HUES6 (cell line): ENCODE measurements at regions not wholly inside any gene's neighbourhood (a gene's known extent, or its start where the extent isn't known, plus 50 kb on each side); places are given as distances from the start of the nearest gene placed in this dataset.

ENCODE experiments used
- H3K27ac ChIP-seq: 2 replicates; pipeline ENCODE4 v1.7.0; 2013; ENCODE audit warnings: low read depth, mild to moderate bottlenecking, low read length, inconsistent platforms
- H3K27me3 ChIP-seq: 2 replicates; pipeline ENCODE4 v1.6.1; 2013; ENCODE audit warnings: low read length; ENCODE audit not compliant: control insufficient read depth, insufficient read depth
- H3K36me3 ChIP-seq: 2 replicates; pipeline ENCODE4 v1.6.1; 2013; ENCODE audit warnings: low read length; ENCODE audit not compliant: control insufficient read depth, insufficient read depth
- H3K4me1 ChIP-seq: 2 replicates; pipeline ENCODE4 v1.6.1; 2013; ENCODE audit warnings: low read length; ENCODE audit not compliant: control insufficient read depth, insufficient read depth
- H3K4me3 ChIP-seq: 2 replicates; pipeline ENCODE4 v1.5.1; 2013; ENCODE audit warnings: low read depth, low read length
- H3K9ac ChIP-seq: one replicate; pipeline ENCODE4 v1.6.1; 2013; ENCODE audit warnings: mild to moderate bottlenecking, low read length
- H3K9me3 ChIP-seq: 2 replicates; pipeline ENCODE4 v1.6.1; 2013; ENCODE audit warnings: low read depth, low read length; ENCODE audit not compliant: control insufficient read depth, insufficient read depth

DNA sequence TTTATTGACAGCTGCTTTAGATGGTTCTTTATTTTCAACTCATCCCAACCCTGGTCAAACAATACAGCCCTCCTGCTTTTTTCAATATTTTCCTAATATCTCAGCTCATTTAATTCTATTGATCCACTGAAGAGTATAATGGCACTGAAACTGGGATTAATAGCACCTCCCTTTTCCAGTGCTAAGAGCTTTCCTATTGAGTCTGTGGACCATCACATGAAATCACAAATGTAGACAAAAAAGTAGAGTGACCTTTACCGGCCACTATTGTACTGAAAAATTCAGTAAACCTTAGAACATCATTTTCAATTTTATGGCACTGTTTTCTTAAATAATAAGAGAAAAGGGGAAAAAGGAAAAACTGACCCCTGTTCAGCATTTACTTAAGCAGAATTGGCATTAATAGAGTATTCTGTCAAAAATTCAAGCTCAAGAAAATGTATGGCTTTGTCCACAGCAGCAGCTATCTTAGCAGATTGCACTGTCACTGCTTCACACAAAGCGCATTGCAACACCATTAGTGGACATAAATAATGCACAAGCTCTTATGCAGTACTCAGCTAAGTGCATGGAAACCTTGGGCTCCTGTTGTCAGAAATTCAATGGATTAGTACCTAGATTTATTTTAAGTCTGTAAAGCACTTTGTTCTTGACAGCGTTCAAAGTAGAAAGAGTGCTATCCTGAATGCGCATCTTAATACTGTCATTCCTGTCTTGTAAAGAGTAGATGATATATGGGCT lies 851.0 kb upstream of the KLHL1 start:
- no peaks in the 10 kb centered on the region for H3K27me3 ChIP-seq
- H3K4me1 ChIP-seq: no peaks in the 10 kb centered on the region

DNA sequence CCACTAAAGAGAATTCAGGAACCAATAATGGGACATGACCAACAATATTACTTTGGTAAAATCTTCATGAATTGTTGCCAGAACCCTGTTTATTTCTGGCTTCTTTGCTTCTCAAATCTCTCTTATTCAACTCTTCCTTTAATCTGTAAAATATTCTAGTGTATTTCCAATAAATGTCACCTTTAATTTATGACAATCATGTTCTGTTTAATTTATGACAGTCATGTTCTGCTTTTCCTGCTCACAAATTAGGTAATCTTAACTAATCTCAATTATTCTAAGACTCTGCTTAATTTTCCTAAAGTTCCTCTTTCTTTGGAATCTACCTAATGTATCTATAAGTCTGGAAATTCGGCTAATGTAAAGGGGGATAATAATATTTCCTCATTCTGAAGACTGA lies 847.6 kb upstream of the KLHL1 start:
- no peaks in the 10 kb centered on the region for H3K9me3 ChIP-seq
- no peaks in the 10 kb centered on the region for H3K27me3 ChIP-seq
- H3K36me3 ChIP-seq: no peaks in the 10 kb centered on the region
- no peaks in the 10 kb centered on the region for H3K4me1 ChIP-seq
- H3K27ac ChIP-seq: no peak overlapping the region
- H3K4me3 ChIP-seq: no peak overlapping the region
- H3K9ac ChIP-seq: no peak overlapping the region

More for the DNA sequence above, 851.0 kb upstream of the KLHL1 start:
- H3K9ac ChIP-seq: no peak overlapping the region
- no peak overlapping the region for H3K27ac ChIP-seq
- no peak overlapping the region for H3K4me3 ChIP-seq
- H3K9me3 ChIP-seq: no peaks in the 10 kb centered on the region
- no peaks in the 10 kb centered on the region for H3K36me3 ChIP-seq

DNA sequence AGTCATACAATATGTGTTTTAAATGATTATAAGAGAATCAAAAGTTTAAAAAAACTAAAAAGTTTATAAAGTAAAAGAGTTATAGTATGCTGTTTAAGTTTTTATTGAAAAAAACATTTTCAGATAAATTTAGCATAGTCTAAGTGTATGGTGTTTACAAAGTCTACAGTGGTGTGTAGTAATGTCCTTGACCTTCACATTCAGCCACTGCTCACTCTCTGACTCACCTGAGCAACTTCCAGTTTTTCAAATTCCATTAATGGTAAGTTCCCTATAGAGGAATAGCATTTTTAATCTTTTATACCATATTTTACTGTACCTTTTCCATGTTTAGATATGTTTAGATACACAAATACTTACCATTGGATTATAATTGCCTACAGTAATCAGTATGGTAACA lies 842.4 kb upstream of the KLHL1 start:
- H3K9ac ChIP-seq: no peak overlapping the region
- no peaks in the 10 kb centered on the region for H3K27me3 ChIP-seq
- no peaks in the 10 kb centered on the region for H3K4me1 ChIP-seq
- H3K4me3 ChIP-seq: no peak overlapping the region
- H3K36me3 ChIP-seq: no peaks in the 10 kb centered on the region
- no peaks in the 10 kb centered on the region for H3K9me3 ChIP-seq
- H3K27ac ChIP-seq: no peak overlapping the region

DNA sequence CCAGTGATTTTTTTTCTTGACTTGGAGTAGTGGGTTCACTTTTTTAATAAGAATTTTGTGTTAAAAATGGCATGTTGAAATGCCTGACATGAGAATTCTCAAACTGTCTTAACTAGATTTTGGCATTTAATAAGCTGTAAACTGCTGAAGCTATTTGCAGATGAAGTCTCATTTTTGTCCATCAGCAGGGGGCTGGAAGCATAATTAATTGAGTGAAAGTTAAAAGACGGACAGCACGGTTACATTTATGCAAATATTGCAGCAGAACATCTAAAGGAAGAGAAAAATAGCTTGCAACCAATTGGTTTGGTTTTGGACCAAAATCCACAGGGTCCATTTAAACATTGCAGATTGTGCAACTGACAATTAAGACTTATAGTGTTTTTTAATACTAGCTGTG lies 837.3 kb upstream of the KLHL1 start:
- Histone ChIP-seq H3K4me3 (no peak overlapping the region), H3K27ac (no peak overlapping the region), H3K36me3 (no peaks in the 10 kb centered on the region), H3K27me3 (no peaks in the 10 kb centered on the region), H3K4me1 (no peaks in the 10 kb centered on the region), H3K9ac (no peak overlapping the region), H3K9me3 (no peaks in the 10 kb centered on the region)

DNA sequence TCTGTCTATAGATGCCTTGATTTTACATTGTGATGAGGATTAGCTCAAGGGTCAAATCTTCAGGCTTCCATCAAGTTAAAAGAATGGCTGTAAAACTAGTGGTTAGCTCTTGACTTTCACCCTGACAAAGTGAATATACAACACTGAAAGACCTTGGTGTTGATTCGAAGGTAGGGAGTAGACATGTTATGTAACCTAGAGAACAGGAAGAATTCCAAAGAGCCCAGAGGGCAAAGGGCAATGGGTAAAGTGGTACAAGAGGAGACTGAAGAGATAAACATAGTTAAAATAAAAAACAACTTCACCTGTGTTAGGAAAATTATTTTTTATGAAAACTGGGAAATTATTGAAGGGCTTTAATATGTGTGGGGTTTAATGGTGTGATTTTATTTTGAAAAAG lies 833.2 kb upstream of the KLHL1 start:
- Histone ChIP-seq H3K36me3 (no peaks in the 10 kb centered on the region), H3K4me1 (no peaks in the 10 kb centered on the region), H3K9ac (no peak overlapping the region), H3K9me3 (no peaks in the 10 kb centered on the region), H3K27me3 (no peaks in the 10 kb centered on the region), H3K27ac (no peak overlapping the region), H3K4me3 (no peak overlapping the region)

DNA sequence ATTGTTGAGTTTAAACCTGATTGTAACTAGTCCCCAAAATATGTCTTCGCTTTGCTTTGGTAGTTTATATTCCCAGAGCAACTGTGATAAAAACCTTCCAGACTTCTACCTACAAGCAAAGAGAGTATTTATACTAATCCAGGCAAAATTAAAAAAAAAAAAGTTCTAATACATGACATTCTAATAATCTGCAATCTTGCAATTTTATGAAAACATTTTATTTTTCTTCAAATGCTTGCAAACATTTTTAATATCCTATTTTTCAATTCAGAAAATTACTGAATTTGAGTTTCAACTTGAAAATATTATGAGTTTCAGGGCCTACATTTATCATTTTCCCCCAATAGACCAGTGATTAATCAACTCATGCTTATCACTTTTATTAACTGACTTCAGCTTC lies 830.2 kb upstream of the KLHL1 start:
- Histone ChIP-seq H3K27ac (no peak overlapping the region), H3K27me3 (no peaks in the 10 kb centered on the region), H3K36me3 (no peaks in the 10 kb centered on the region), H3K4me1 (no peaks in the 10 kb centered on the region), H3K9ac (no peak overlapping the region), H3K4me3 (no peak overlapping the region), H3K9me3 (no peaks in the 10 kb centered on the region)

DNA sequence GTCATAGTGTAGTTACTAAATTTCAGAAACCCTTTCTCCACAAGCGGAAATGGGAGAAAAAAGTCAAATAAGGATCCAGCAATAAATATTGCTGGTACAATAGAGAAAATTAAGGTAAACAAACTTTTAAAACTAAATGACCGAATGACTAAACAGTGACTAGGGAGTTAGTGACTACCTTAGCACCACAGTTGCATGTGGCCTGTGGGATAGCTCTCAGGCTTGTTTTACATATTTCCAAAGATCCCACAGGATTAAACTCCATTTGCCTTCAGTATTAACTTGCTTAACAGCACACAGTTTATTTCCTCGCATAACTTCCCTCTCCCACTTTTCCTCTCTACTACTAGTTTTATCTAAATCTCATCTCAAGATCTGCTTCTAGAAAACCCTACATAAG lies 824.3 kb upstream of the KLHL1 start:
- Histone ChIP-seq H3K4me3 (no peak overlapping the region), H3K4me1 (no peaks in the 10 kb centered on the region), H3K36me3 (no peaks in the 10 kb centered on the region), H3K27me3 (no peaks in the 10 kb centered on the region), H3K9ac (no peak overlapping the region), H3K9me3 (no peaks in the 10 kb centered on the region), H3K27ac (no peak overlapping the region)

DNA sequence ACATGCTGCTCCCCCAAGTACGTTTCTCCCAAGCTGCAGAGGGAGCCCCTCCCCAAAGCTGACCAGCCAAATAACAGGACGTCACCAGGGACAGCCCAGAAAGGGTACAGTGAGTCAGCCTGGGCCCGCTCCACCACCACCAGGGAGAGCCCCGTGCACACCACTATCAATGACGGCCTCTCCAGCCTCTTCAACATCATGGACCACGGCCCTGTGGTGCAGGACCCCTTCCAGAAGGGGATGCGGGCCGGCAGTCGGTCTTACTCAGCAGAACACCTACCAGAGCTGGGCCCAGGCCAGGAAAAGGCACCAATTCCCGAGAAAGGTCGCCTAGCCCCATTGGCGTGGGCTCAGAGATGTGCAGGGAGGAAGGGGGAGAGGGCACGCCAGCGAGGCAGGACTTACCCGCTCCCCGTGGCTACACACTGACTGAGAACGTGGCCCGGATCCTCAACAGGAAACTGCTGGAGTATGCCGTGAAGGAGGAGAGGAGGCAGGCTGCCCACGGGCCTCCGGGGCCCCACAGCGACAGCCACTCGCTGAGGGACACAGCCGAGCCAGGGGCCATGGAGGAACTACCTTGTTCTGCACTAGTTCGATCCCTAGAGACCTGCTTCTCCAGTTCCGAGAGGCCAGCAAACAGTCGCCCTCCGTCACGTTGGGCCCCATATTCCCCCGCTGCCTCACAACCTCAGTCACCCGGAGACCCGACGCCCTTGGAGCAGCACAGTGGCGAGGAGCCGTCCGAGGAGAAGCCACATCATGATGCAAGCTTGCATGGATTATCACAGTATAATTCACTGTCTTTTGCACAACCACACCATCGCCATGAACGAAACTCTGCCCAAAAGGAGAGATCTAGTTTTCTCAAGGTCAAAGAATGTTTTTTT lies 815.9 kb upstream of the KLHL1 start:
- Histone ChIP-seq H3K4me1 (no peaks in the 10 kb centered on the region), H3K9me3 (no peaks in the 10 kb centered on the region), H3K4me3 (no peak overlapping the region), H3K27ac (no peak overlapping the region), H3K9ac (no peak overlapping the region), H3K36me3 (no peaks in the 10 kb centered on the region), H3K27me3 (no peaks in the 10 kb centered on the region)

DNA sequence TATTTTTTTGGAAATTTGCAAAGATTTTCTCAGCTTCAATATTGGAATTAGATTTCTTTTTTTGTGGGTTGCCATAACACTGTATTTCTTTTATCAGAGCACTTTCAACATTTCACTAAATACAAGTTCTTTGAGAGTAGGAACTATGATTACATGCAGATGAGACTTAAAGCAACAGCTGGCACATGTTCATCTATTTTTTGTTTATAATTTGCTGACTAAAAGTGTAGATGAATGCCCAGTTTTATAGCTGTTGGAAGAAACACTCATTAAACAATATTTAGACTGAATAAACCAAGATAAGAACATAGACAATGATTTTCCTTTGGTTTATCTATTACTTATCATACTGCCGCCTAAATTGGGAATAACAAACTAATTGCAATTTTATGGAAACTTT lies 803.0 kb upstream of the KLHL1 start:
- Histone ChIP-seq H3K27me3 (no peaks in the 10 kb centered on the region), H3K4me3 (no peak overlapping the region), H3K9ac (no peak overlapping the region), H3K27ac (no peak overlapping the region), H3K4me1 (no peaks in the 10 kb centered on the region), H3K36me3 (no peaks in the 10 kb centered on the region), H3K9me3 (no peaks in the 10 kb centered on the region)

DNA sequence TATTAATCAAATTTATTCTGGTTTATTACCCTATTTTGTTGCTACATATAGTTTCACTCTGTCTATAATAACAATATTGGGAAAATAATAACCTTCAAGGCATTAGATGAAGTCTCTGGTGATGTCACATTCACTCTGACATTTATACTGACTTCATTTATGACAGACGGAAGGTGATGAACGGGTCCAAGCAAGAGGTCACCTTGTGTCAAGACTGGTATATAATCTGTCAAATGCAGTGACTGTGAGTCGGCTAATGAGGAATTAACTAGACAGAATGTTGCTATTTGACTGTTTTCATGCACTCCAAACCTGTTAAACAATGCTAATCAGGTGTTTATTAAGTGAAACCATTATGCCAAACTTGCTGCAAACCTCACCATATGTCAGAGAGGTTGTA lies 800.5 kb upstream of the KLHL1 start:
- no peak overlapping the region for H3K27ac ChIP-seq
- no peaks in the 10 kb centered on the region for H3K9me3 ChIP-seq
- H3K36me3 ChIP-seq: no peaks in the 10 kb centered on the region
- H3K4me3 ChIP-seq: no peak overlapping the region
- H3K9ac ChIP-seq: no peak overlapping the region
- H3K27me3 ChIP-seq: no peaks in the 10 kb centered on the region
- H3K4me1 ChIP-seq: no peaks in the 10 kb centered on the region

DNA sequence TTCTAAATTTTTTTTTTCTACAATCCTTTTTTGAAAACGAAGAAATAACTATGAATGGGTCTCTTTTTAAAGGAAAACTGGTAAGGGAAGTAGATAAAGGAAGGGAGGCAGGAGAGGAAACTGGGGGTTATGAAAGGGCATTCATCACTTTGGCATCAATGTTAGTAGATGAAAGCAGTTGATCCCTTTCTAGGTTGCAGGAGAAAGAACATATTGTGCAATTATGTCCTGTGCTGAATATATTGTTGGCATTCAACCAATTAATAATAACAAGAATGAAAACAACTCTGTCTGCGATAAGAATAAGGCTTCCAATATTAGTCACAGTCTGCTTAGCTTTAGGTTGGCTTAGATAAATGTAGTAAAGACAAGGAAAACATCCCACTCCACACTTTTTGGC lies 796.8 kb upstream of the KLHL1 start:
- Histone ChIP-seq H3K9me3 (no peaks in the 10 kb centered on the region), H3K4me1 (no peaks in the 10 kb centered on the region), H3K27ac (no peak overlapping the region), H3K4me3 (no peak overlapping the region), H3K36me3 (no peaks in the 10 kb centered on the region), H3K27me3 (no peaks in the 10 kb centered on the region), H3K9ac (no peak overlapping the region)
